ENCODE measurements at regions not wholly inside any gene's neighbourhood (a gene's known extent, or its start where the extent isn't known, plus 50 kb on each side); places are given as distances from the start of the nearest gene placed in this dataset.

GRCh38 chr14:50025776-50026175 lies 90.6 kb downstream of the VCPKMT start:
- TF ChIP-seq, protein P1, sequence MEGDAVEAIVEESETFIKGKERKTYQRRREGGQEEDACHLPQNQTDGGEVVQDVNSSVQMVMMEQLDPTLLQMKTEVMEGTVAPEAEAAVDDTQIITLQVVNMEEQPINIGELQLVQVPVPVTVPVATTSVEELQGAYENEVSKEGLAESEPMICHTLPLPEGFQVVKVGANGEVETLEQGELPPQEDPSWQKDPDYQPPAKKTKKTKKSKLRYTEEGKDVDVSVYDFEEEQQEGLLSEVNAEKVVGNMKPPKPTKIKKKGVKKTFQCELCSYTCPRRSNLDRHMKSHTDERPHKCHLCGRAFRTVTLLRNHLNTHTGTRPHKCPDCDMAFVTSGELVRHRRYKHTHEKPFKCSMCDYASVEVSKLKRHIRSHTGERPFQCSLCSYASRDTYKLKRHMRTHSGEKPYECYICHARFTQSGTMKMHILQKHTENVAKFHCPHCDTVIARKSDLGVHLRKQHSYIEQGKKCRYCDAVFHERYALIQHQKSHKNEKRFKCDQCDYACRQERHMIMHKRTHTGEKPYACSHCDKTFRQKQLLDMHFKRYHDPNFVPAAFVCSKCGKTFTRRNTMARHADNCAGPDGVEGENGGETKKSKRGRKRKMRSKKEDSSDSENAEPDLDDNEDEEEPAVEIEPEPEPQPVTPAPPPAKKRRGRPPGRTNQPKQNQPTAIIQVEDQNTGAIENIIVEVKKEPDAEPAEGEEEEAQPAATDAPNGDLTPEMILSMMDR (IDR thresholded peaks at IDR 0.05) = no peak
- no peak for TF ChIP-seq POLR2A (IDR thresholded peaks at IDR 0.05)

Data from body of pancreas (tissue), 4 donors.